HG02588 (cell line): ENCODE measurements at regions not wholly inside any gene's neighbourhood (a gene's known extent, or its start where the extent isn't known, plus 50 kb on each side); places are given as distances from the start of the nearest gene placed in this dataset.

Experiments
- ATAC-seq: cut with Tn5 transposase; IDR thresholded peaks from one replicate; pipeline ENCODE4 v1.9.1; 2021; ENCODE audit warnings: mild to moderate bottlenecking, moderate library complexity; ENCODE audit not compliant: unreplicated experiment

DNA sequence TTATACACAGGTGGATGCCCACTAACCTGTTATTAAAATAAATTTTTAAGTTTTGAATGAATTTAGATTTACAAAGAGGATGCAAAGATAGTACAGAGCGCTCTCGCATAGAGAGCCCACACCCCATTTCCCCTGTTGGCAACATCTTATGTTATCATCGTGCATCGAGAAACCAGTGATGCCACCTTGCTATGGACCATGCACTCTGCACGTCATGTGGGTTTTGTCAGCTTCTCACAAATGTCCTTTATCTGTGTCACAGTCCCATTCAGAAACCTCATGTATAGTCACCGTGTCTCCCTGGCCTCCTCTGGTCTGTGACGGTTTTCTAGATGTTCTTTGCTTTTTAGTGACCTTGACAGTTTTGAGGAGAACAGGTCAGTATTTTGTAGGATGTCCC, 60.0 kb downstream of the ING1 start:
- ATAC-seq: no peak

DNA sequence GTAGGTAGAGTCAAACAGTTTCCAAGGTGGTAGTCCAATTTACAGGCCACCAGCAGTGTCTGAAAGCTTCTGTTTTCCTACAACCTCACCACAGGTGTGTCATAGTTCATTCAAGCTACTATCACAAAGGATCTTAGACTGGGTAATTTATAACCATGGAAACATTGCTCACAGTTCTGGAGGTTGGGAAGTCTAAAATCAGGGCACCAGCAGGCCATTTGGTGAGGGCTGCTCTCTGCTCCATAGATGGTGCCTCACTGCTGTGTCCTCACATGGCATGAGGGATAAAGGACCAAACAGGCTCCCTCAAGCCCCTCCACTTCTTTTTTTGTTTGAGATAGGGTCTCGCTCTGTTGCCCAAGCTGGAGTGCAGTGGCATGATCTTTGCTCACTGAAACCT, 60.6 kb downstream of the ING1 start:
- ATAC-seq: no peak

DNA sequence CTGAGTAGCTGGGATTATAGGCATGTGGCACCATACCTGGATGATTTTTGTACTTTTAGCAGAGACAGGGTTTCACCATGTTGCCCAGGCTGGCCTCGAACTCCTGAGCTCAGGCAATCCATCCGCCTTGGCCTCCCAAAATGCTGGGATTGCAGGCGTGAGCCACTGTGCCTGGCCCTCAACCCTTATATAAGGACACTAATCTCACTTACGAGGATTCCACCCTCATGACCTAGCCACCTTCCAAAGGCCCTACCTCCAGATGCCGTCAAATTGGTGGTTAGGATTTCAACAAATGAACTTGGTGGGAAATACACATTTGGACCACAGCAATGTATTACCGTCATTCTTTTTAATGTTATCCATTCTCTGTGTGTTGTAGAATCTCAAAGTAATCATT, 61.0 kb downstream of the ING1 start:
- ATAC-seq: no peak

DNA sequence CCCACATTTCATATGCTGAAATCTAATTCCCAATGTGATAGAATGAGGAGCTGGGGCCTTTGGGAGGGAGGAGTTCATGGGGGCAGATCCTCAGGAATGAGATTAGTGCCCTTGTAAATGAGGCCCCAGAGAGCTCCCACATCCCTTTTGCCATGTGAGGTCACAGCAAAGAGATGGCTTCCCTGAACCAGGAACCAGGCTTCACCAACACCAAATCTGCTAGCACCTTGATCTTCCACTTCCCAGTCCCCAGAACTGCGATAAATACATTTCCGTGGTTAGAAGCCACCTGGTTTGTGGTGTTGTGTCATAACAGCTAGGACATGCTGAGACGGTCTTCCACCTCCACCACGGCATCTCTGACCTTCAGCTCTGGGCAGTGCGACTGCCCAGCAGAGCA, 62.1 kb downstream of the ING1 start:
- no peak for ATAC-seq

DNA sequence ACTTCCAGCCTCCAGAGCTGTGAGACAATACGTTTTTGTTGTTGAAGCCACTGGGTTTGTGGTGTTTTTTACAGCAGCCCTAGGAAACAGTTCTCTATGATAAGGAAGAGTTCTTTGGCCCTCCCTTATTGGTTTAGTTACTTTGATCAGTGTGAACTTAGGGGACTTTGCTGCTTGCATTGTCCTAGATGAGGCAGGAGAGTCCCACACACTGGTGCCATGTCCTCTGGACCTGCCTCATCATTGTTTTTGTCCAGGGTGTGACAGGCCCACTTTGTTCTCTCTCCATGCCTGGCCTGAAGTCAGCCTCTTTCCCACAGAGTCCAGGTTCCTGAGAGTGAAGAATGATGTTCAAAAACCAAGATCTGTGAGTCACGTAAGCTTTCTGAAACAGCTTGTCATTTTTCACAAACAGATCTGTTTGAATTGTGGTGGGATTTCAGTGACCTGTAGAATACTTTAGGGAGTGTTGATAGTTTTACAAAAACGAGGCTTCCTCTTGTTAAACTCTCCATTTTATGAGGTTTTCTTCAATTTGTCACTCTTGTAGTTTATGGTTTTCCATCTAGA, 63.8 kb downstream of the ING1 start:
- no peak for ATAC-seq

DNA sequence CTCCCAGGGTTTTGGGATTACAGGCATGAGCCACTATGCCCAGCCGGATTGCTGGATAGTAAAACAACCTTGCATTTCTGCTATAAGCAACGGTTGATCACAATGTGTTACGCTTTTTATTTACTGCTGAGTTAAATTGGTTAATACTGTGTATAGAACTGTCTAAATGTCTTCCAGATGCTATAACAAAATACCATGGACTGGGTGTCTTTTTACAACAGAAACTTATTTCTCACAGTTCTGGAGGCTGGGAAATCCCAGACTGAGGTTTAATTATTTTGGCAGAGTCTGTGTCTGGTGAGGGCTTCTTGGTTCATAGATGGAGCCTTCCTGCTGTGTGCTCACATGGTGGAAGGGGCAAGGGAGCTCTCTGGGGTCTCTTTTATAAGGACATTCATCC, 65.5 kb downstream of the ING1 start:
- ATAC-seq: no peak

DNA sequence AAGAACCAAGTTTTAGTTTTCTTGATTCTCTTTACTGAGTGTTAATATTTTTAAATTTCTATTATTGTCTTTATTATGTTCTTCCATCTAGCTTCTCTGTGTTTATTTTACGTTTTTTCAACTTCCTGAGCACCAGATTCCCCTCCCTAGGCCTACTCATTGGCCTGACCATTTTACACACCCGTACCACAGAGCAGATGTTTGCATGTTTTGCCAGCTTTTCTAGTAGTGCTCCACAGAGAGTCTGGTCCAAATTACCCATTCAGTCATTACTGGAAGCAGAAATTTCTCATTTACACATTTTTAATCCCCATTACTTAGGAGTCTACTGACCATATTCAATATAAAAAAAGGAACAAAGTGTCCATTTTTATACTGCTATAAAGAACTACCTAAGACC, 66.9 kb downstream of the ING1 start:
- no peak for ATAC-seq

DNA sequence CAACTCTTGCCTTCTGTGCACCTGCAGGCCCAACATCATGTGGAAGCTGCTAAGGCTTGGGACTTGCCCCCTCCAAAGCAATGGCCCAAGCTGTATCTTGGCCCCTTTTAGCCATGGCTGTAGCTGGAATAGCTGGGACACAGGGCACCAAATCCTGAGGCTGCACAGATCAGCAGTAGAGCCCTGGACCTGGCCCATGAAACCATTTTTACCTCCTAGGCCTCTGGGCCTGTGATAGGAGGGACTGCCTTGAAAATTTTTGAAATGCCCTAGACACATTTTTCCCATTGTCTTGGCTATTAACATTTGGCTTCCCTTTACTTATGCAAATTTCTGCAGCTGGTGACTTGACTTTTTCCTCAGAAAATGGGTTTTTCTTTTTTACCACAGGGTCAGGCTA, 68.7 kb downstream of the ING1 start:
- ATAC-seq: no peak

DNA sequence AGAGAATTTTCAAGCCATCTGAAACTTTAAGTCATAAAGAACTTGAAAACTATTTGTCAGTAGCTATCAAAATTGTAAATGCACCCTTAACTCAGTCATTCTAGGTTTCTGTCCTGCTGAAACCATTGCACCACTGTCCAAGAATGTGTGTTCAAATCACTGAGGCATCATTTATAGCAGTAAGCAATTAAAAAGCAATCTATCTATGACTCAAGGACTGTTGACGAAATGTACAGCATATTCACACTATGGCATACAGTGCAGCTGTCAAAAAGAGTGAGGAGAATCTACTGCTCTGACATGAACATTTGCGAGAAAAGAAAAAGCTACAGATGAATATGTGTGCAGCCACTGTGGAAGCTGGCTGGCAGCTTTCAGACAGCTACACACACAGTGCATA, 71.2 kb downstream of the ING1 start:
- ATAC-seq: no peak

DNA sequence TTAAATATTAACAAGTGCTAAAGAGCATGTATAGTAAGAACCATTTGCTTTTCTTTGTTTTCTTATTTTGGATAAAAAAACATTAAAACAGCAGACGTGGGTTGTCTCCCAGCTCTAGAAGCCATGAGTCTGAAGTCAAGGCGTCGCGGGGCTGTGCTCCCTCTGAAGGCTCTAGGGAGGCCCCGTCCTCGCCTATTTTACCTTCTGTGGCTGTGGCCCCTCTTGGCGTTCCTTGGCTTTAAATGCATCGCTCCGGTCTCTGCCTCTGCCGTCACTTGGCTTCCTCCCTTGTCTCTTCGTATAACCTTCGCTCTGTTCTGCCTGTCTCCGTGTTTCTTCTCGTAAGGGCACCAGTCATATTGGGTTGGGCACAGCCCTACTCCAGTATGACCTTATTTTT, 75.3 kb downstream of the ING1 start:
- no peak for ATAC-seq

DNA sequence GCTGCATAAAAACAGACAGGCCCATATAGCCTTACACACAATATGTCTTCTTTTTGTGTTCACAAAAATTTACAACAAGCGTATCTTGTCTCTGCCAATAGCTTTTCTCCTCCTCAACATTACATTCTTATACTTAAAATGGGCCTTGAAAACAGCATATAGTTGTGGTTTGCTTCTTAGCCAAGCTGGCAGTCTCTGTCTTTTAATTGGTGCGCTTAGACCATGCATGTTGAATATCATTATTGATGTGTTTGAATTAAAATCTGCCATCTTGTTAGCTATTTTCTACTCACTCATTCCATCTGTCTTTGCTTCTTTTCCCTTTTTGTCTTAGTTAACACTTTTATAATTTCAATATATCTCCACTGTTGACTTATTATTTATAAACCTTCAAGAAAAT, 76.4 kb downstream of the ING1 start:
- ATAC-seq: no peak

DNA sequence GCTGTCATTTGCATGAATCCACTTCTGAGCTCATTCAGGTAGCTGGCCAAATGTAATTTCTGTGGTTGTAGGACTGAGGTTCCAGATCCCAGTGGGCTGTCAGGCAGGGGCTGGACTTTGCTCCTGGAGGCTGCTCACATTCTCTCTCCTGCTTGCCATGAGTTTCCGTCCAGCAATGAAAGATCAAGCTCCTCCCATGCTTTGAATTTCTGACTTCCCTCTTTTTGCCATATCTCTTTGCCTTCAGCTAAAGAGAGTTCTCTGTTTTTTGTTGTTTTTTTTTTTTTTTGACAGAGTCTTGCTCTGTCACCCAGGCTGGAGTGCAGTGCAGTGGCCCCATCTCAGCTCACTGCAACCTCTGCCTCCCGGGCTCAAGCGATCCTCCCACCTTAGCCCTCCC, 76.9 kb downstream of the ING1 start:
- no peak for ATAC-seq

DNA sequence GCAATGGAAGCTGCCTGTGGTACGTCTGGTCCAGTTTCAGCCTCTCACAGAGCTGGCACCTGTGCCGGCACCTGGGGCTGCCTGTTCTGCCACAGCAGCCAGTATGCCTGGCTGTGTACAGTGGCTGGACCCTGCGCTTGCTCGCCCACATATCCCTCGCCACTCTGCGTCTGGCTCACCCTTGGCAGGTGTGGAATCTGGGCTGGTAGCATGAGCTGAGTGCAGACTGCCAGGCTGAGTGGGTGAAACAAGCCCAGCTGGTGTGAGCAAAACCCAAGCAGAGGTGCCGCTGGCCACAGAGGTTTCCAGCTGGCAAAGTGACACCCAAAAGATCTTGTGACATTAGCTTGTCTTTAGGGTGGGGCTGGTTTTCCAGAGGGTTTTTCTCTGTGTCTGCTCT, 80.7 kb downstream of the ING1 start:
- ATAC-seq: no peak

DNA sequence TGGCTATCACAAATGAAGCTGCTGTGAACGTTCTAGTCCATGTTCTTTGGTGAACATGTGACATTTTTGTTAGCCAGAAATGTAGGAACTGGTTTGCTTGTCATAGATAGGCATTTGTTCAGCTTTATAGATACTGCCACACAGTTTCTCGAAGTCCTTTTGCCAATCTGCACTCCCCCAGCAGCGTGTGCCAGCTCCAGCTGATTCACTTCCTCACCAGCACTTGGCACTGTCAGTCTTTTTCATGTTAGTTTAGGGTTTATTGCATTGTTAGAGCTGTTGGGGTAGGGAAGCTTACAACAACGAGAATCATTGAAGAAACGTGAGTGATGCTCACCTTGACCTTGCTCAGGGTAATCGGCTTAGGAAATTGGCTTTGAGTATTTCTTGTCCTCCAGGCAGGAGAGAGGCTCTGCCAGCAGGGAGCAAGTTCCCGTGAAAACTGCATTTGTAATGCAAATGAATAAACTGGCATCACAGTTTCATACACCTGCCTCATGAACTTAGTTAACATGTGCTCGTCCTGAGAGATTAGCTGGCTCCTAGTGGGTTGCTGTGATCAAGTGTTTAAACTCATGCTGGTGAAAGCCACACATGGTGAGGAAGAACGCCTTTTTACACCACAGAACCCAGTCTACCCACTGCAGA, 83.9 kb downstream of the ING1 start:
- ATAC-seq: no peak

DNA sequence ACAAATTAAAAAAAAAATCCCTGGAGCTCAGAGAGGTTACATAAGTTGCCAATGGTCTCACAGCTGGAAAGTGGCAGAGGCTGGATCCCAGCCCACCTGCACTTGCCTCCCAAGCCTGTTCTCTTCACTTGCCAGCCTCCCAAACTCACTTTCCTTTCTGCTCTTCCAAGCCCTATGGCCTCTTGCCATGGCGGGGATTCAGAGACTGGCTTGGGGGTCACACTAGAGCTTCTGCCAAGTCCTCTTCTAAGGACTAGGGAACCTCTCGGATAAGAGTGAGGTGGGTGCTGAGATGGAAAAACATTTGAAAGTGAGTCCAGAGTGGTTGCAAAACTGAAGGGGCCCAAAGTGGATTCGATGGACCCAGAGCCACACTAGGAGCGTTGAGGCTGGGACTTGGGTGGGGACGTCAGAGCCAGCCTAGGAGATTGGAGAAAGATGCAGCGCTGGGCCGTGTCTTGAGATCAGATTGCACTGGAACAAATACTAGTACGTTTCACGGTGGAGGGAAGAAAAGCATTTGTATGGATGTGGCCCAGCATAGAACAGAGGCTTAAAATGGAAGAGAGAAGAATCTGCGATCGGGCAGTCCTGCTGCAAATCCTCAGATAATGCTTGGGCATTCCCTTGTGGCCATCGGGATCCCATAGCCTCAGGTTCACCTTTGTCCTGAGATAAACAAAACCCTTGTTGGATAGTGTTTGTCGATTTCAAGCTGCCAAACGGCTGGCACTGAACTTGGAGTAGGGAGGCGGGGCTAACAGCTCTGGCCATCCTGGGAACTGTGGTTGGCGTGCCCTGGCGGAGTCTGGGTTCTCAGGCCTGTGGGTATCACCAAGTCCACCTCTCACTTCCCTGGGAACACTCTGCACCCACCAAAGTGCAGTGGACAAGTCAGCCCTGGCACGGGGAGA, 84.8 kb downstream of the ING1 start:
- no peak for ATAC-seq

DNA sequence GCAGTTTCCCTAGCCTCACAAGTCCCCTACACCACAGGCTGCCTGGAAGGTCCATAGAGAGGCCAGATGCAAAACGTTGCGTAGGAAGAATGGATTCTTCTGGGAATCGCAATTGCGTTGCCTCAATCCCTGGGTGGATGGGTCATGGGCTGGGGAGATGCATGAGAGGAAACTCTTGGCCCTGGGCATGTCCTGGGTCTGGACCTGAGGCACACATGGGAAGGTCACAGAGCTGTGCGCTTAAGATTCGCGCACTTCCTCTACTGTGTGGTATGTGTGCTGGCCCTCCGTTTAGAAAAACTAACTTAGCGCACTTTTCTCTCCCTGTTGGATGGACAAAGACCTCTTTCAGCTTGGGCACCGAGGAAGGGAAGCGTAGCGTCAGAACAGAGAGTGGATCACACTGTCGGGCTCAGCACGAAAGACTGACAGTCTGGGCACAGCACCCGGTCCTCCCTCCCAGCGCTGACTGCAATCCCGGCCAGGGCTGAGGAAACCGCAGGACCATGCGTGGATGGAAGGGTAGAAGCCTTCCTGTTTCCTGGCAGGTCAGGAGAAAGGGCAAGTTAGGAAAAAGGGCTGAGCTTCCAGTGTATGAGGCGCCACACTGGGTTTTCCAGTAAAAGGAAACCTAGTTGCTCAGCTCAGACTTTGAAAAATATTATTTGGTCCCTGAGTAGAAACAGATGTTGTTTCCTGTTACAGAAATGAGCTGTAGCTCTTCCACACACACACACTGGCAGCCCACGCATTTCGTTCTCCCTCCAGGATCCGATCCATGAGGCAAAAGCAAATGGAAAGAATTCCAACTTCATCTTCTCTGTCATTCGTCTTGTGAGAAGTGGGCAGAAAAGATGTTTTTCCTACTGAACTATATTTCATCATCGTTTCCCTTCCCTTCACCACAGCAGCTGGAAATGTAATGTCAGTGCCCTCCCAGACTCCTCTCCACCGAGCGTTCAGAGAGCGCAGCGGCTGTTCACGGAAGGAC, 86.0 kb downstream of the ING1 start:
- ATAC-seq: no peak

DNA sequence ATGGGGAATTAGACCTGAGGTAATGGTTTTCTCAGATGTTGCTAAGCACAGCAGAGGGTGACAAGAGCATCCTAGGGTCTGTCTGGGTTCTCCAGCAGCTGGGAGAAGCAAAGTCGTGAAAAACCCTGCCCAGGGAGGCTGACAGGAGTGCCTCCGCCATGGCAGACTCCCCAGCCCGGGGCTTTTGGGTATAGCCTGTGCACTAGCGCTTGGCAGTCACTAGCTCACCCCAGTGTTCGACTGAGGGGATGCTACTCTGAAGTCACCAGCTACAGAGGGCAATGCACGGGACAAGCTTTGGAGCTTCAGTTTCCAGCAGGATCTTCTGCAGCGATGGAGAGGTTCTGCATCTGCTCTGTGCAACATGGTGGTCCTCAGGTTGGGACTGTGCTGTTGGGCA, 87.5 kb downstream of the ING1 start:
- no peak for ATAC-seq

DNA sequence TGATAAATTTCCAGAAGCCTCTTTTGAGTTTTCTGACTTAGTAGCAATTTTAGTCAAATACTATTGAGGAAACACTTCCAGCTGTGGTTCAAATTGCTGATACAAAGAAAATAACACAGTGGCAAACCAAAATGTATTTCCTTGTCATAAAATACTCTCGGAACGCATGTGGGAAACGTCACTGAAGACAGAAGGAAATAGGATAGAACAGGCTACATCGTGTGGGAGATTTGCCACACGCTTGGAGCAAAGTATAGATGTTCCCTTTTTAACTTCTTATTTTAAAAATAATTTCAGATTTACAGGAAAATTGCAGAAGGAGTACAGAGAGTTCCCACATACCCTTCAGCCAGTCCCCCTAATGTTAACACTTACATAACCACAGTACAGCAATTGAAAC, 88.8 kb downstream of the ING1 start:
- ATAC-seq: no peak

DNA sequence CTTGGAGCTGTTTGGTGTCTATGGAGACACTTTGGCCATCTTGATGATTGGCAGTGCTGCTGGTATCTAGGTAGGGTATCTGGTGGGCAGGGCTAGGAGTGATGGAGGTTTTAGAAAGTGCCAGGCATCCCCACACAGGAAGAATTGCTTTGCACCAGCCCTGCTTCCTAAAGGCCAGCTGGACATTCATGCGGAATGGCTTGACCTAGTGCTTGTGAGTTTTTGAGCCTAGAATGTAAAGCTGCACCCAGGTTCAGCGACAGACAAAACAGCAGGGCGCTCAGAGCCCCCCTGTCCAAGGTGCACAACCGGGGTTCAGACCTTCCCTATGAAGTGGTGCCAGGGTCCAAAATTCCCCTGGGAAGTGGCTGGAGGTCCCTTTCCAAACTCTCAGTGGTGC, 93.1 kb downstream of the ING1 start:
- no peak for ATAC-seq

DNA sequence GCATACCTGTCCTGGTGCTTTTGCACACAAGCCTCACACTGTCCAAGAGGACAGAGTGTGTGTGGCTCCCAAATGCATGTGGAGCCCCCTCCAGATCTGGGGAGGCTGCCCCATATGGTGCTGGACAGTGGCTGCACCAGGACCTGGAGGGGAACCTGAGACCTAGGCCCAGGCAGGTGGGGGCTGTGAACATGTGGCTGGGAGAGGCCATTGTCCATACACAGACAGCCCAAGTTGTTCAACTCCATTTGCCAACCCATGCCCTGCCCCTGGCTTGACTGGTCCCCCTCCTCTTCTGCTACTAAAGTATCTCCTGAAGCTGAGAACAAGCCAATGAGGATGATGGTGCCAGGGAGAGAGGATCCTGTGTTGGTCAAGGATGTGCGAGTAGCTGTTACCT, 94.0 kb downstream of the ING1 start:
- no peak for ATAC-seq

DNA sequence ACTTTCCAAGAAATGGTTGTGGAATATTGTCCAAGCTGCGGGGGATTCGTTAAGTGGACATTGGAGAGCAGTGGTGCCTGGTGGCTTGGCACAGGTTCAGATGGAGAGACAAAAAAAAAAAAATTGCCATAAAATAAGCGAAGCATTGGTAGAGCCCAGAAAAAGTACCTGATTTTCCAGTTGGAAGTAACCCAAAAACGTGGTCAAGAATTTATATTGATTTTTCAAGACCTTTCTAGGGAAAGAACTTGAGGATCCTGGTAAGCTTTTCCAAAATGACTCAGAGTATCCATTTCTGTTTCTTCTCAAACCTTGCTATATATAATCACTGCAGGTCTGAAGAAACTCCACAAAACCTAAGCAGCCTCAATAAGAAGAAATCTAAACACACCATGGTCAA, 94.6 kb downstream of the ING1 start:
- no peak for ATAC-seq
